Right lobe of liver (tissue), 4 donors: ENCODE measurements at regions not wholly inside any gene's neighbourhood (a gene's known extent, or its start where the extent isn't known, plus 50 kb on each side); places are given as distances from the start of the nearest gene placed in this dataset.
"Not testable (repeated sequence)": the region's sequence is repeated elsewhere in the genome, so short reads cannot be mapped to it uniquely, and the experiment has no call there.

ENCODE experiments used
- POLR2A ChIP-seq: fragments of 450-650 bp; IDR thresholded peaks from one replicate; pipeline ENCODE4 v1.6.1; 2017; ENCODE audit warnings: antibody characterized with exemption, mild to moderate bottlenecking
- TF ChIP-seq, protein P1 (sequence below), 4 donors: fragments of 200-600 bp in 3 of 4; fragments of 450-650 bp in 1 of 4; IDR thresholded peaks; one replicate each; pipeline versions ENCODE4 v1.5.1 to v1.8.0; 2016 to 2022; ENCODE audit warnings: antibody characterized with exemption in 4 of 4, mild to moderate bottlenecking in 2 of 4
- donor health status: DM: no; HTN: no; CAD: no.
- donor health status: DM: no; HTN: no; CAD: no.
- donor health status: DM: no; HTN: yes; CAD: no.

DNA sequence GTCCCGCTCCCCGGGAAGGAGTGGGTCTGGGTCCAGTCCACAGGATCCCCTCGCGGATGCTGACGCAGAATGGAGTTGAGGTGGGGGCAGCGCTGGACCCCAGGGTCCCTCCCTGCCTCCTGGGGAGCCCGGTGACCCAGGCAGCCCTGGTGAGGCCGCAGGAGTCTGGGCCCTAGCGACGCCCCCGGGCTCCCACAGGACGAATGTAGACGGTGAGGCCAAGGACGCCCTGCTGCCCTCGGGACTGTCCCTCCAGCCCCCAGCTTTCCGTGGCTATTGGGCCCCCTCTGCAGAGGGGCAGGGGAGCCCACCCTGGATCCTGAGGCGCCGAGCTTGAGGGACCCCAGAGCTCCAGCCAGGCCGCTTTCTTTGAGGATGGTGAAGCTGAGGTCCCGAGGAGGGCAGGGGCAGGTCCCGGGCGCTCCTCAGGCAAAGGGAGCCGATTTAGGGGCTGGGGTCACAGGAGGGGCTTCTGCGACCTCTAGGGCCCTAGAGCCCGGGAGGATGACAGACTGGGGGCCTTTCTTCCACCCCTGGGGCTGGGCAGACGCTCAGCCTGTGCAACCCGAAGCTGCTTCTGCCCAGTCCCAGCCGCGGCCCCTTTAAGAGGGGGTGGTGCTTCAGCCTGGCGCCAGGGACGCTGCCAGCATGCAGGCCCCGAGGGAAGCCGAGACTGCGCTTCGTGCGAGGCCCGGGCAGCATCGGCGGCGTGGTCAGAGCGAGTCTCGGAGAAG lies 986.8 kb downstream of the TUBA3C start:
- TF ChIP-seq, protein P1, sequence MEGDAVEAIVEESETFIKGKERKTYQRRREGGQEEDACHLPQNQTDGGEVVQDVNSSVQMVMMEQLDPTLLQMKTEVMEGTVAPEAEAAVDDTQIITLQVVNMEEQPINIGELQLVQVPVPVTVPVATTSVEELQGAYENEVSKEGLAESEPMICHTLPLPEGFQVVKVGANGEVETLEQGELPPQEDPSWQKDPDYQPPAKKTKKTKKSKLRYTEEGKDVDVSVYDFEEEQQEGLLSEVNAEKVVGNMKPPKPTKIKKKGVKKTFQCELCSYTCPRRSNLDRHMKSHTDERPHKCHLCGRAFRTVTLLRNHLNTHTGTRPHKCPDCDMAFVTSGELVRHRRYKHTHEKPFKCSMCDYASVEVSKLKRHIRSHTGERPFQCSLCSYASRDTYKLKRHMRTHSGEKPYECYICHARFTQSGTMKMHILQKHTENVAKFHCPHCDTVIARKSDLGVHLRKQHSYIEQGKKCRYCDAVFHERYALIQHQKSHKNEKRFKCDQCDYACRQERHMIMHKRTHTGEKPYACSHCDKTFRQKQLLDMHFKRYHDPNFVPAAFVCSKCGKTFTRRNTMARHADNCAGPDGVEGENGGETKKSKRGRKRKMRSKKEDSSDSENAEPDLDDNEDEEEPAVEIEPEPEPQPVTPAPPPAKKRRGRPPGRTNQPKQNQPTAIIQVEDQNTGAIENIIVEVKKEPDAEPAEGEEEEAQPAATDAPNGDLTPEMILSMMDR (IDR thresholded peaks at IDR 0.05) = not testable (repeated sequence)
- TF ChIP-seq POLR2A = not testable (repeated sequence)
